ELF-1 (cell line): ENCODE measurements at regions not wholly inside any gene's neighbourhood (a gene's known extent, or its start where the extent isn't known, plus 50 kb on each side); places are given as distances from the start of the nearest gene placed in this dataset.
A peak's percentile ranks its signal among the peaks of the same experiment; 100 is the strongest.
"Not testable (repeated sequence)": the region's sequence is repeated elsewhere in the genome, so short reads cannot be mapped to it uniquely, and the experiment has no call there.

Experiments used
- DNase-seq: peaks from one replicate; pipeline ENCODE4 v3.0.0-alpha.2; 2016; ENCODE audit warnings: low read depth, low spot score

DNA sequence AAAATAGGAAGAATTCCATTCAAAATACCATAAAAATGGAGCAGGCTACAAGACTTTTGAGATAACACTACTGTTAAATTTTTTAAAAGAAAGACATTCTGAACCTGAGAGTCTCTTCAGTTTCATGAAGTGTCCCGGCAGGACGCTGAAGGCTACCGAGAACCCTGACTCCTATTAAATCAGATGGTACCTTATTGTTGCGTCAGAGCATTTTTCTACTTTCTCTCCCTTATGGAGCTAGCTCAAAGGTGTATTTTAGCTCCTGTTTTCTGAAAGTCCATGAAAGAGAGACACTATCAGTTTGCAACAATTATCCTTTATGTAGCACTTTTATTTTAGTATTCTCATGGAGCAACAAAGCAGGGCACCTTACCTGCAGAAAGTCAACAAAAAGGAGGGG, 626.7 kb downstream of the IRS1 start:
- DNase-seq = no peak

DNA sequence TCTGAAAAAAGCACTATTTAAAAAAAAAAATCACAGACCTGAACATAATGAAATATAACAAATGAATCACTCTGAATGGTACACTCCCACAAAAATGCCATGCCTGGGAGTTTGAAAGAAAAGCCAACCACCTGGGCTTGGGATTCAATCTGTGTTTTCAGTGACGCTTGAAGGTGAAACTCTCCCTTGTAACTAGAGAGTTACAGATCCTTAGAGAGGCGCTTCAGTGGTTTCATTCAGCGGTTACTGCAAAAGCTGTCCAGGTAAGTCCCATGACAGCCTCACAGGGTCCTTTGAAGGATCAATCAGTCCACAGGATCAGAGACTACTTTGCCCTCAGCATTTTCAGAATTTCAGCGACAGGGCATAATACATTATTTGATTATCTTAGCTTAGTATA, 627.3 kb downstream of the IRS1 start:
- DNase-seq = no peak

DNA sequence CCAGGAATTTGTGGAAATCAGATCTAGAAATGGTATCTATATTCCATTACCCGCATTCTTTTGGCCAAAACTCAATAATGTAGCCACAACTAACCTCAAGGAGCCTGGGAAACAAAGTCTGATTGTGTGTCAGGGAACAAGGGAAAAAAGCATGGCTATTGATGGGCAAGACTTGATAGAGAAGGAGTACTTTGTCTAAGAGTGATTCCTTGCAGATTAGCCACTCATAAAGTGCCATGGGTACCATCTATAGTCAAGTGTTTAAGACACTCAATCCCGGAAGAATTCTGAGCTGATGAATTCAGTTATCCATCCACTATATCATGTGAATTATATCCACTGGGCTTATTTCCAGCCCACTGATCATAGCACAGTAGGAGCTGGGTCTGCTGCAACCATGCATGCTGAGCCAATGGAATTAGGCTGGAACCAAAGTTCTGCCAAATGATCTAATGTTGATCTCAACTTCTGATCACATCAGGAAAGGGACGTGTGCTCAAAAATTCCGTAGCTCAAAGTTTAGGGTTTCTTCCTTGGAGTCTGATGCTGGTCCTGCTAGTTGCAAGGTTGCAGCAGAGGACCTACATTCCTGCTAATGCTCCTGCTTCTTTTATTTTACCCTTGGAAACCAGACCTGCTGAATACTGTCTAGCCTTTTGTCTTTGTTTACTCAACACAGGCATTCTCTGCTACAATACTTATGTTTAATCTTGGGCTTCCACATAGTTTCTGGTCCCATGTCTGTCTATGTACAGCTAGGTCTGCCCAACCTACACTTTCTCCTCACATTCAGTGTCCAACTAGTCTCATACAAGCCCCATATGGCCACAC, 629.7 kb downstream of the IRS1 start:
- DNase-seq = no peak

DNA sequence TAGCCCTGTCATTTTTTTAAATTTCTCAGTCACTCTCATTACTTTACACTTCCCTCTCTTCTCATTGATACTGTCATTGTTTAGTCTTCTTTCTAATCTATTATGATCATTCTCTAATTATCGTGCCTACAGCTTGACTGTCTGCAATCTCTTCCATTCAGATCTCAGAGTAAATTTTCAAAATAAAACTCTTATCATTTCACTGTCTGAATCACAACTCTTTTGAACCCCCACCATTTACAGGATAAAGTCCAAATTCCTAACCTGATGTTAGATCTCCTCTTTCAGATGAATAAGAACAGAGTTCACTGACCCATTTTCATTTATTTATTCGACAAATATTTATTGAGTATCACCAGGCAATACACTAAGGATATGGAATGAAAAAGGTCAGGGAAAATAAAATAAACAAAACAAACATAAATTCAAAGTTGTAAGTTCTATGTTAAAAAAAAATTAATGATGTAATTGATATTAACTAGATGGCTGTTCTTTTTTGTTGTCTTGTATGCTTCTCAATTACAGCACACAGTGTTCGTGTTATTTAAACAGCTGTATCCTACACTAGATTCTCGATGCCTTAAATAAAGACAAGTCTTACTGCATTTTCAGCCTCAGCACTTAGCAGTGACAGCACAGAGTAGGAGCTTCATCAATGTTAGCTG, 631.0 kb downstream of the IRS1 start:
- DNase-seq = no peak

DNA sequence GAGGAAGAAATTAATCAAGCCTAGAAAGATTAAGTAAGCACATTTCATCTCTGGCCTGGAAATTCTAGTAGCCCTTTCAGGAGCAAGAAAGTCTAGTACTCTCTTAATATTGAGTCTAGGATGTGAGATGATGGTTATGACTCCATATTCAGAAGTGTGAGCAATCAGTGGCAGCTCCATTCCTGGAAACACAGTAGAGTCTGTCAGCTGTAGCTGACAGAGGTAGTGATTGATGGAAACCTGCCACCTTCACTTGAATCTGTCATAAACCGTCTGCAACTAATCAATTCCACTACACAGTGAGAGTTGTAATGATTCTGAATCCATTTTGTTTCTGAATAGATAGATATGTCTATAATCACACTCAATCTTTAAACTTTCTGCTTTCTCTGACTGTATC, 635.1 kb downstream of the IRS1 start:
- no peak for DNase-seq

DNA sequence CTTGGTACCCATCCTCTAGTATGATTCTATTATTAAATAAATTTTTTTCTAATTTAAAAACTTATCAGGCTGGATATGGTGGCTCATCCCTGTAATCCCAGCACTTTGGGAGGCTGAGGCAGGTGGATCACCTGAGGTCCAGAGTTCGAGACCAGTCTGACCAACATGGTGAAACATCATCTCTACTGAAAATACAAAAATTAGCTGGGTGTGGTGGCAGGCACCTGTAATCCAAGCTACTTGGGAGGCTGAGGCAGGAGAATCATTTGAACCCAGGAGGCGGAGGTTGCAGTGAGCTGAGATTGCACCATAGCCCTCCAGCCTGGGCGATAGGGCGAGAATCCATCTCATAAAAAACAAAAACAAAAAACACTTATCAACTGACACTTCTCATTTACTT, 639.0 kb downstream of the IRS1 start:
- not testable (repeated sequence) for DNase-seq

DNA sequence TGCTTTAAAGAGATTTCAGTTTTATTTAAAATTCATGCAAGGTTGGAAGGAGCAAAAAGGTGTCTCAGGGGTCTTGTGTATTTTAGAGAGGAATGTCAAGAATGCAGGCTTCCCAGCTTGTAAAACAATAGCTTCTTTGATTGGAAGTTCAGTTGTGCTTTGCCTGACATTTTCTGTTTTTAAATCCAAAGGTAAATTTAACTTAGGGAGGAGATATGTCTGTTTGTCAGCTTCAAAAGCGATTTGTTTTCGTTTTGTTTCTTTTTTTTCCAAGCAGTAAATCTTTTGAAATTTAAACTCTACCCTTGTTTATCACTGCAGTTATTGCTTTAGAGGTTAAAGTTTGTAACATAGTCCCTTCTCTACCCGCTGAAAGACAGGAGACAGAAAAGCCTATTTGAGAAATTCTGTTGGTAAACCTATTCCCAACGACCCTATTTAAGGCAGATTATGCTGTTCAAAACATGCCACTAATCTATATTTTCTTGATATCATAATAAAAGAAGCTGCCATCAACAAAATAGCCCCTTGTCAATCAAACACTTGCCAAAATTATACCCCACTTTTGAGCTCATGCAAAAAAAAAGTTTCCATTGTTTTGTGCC, 639.6 kb downstream of the IRS1 start:
- peak; percentile 55 for DNase-seq

DNA sequence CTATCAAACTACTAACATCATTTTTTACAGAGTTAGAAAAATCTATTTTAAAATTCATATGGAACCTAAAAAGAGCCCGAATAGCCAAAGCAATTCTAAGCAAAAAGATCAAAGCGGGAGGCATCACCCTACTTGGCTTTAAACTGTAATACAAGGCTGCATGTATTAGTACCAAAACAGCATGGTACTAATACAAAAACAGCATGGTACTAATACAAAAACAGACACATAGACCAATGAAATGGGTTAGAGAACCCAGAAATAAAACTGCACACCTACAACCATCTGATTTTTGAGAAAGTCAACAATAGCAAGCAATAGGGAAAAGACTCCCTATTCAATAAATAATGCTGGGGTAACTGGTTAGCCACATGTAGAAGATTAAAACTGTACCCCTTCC, 640.7 kb downstream of the IRS1 start:
- DNase-seq = no peak

DNA sequence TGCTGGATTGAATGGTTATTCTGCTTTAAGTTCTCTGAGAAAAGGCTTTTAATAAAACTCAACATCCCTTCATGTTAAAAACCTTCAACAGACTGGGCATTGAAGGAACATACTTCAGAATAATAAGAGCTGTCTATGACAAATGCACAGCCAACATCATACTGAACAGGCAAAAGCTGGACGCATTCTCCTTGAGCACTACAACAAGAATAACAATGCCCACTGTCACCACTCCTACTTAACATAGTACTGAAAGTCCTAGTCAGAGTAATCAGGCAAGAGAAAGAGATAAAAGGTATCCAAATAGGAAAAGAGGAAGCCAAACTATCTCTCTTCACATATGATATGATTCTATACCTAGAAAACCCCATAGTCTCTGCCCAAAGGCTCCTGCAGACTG, 641.4 kb downstream of the IRS1 start:
- no peak for DNase-seq

DNA sequence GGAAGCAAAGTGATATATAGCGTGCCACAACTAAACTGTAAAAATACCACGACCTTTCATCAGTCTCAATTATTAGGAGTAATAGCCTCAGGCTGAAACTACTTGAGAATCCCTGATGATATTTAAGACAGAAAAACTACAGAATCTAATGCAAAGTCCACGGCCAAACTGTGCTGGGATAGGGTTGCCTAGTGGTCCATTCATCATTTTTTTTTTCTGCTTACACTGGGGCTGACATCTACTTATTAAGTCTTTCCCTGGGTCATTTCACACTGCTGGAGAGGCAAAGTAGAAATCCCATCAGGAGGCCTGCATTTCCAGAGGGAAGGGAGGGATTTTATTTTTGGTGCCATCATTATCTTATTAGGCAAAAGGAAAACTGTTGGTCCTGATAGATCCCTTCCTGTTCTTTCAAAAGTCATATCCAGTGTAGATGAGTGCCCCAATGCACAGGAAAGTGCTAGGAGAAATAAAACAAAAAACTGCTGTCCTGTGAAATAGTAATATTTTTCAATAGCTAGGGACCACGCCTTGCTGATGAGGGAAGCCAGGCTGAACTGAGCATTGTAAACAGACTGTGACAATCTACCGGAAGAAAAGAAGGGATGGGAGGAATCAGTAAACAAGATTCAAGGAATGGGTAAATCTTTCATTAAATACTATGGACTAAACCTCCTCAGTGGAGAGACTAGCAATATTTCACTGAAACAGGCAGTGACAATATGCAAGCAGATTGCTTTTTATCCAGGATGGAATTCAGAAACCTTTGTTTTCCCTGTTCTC, 644.3 kb downstream of the IRS1 start:
- DNase-seq = no peak

DNA sequence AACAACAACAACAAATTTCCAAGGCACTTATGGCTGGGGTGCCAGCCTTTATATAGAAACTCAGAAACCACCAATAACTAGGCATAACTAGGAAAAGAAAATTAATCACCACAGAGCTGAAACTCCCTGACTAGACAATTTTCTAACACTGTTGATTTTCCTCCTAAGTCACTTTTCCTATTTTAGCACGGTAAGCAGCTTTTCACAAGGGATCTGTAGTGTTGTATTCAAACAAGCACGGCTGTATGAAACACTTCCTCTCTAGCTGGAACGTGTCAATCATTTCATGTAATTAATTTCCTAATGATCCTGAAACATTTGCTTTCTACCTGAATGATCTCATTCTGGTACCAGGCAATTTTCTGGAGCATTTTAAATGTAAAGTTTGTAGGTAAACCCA, 645.0 kb downstream of the IRS1 start:
- DNase-seq = no peak

DNA sequence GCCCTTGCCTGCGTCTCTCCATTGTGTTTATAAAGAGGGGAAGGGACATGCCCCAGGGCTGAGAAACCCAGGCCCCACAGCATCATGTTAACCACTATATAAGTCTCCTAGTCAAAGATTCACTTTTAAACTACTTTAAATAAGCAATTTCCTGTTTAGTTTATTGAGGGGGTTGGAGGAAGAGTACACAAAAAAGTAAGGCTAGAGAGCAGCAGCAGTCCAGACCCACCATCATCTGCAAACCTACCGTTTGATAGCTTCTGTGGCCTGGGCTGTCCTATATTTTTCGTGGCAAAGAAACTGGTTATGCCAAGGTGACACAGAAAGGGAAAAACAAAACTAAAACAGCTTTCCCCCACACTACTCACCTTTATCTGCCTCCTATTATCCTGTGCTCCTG, 646.1 kb downstream of the IRS1 start:
- DNase-seq = no peak

DNA sequence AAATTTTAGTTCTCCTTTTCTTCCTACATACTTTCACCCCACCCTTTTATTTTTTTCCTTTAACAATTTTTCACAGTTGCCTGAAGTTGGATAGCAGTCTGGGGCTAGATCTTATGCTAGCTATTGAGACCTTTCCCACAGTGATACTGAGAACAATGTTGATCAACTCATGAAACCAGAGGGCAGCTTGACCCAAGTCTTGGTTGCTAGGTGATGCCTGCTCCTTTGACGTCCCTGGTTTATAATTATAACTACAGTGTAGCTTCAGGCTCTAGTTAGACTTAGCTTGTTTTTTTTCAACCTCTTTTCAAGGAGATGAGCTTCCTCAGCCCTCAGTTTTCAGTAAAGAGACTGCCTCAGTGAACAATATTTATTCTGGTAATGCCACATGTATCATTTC, 648.5 kb downstream of the IRS1 start:
- no peak for DNase-seq

DNA sequence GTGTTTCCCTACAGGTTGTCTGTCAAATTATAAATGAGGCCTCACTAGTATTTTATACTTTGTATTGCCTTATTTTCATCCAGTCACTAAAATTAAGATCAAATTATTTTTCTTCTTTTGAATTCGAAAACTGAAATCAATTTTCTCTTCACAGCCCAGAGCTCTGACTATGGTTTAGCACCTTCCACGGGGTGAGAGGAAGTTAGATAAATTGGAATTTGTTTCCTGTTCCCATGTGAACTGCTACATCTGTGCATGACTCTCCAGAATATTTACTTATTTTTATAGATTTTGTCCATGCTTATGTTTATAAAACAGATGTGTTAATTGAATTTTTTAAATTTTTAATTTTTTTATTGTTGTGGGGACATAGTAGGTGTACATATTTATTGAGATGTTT, 656.5 kb downstream of the IRS1 start:
- DNase-seq = no peak

DNA sequence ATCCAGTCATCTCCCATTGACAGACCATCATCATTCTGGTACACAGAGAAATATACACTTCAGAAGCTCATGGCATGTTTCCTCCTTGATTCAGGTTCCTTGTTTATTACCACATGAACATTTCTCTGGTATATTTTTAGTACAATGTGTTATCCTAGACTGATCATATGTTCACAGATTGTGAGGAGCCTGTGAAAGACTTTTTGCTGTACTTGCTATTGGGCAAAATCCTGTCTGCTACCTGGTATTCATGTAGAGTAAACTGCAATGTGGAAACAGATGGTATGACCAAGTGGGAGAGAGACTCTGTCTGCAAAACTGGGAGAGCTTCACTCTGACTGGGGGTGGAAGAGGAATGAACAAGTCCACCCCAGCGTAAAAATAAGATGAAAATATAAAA, 657.2 kb downstream of the IRS1 start:
- DNase-seq = no peak

DNA sequence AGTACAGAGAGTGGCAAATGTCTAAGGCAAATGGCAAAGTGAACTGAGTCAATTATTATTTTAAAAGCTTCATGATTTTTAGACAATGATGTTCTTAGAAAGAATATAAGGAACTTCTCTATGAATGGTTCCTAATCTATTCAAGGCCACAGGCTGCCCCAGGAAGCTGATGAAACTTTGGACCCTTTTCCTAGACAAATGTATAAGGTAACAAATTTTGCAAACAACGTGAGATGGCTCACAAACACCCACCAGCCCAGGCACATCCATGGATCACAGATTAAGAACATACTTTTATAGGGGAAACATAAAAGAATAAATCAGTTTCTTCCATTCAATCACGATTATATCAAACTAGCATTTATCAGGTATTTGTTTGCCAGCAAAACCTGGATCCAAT, 659.0 kb downstream of the IRS1 start:
- DNase-seq = no peak

DNA sequence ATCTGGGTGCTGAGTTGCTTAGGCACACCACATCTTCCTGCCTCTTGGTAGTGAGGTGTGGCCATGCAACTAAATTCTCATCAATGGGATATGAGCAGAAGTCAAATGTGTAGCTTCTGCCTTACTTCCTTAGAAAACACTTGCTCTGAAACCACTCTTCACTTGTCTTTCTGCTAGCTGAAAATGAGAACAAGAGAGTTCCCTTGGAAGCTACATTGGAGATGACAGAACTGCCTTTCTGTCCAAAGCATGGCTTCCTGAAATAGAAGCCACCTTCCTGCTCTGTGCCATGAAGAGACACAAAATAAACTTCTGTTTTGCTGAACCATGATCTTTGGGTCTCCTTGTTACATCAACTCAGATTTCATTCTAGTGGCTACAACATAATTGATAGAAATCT, 659.9 kb downstream of the IRS1 start:
- no peak for DNase-seq

DNA sequence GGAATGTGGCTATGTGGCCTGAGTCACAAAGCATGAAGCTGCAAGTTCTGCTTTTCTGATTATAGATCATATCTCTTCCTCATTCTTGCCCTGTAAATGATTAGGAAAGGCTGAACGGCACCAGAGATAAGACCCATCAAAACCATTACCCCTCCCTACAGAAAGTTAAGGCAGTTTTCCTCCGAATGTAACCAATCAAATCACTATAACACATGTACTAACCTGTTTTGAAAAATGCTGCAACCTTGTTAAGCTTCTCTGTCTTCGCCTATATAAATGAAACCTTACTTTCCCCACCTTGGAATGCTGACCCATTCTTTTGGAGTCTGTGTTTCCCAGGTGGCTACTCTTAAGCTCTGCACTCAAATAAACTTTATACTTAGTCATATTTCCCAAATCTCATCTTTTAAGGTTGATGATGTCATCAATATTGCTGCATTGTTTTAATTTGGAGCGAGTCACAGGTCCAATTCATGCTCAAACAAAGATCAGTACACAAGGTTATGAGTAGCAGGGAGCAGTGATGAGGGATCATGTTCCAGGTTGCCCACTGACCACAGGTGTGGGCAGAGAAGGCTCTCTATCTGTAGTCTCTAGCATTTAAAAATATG, 662.3 kb downstream of the IRS1 start:
- no peak for DNase-seq

DNA sequence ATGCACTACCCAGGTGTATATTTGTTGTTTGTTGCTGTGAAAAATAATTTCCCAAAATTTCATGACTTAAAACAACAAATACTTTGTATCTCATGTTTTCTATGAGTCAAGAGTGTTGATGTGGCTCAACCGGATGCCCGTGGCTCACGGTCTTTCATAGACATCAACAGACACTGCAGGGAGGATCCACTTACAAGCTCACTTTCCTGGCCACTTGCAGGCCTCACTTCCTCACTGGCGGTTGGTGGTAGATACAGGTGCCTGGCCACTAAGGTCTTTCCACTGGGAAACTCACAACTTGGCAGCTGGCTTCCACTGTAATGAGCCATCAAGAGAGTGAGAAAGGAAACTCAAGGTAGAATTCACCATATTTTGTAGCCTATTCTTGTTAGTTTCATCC, 662.9 kb downstream of the IRS1 start:
- no peak for DNase-seq

DNA sequence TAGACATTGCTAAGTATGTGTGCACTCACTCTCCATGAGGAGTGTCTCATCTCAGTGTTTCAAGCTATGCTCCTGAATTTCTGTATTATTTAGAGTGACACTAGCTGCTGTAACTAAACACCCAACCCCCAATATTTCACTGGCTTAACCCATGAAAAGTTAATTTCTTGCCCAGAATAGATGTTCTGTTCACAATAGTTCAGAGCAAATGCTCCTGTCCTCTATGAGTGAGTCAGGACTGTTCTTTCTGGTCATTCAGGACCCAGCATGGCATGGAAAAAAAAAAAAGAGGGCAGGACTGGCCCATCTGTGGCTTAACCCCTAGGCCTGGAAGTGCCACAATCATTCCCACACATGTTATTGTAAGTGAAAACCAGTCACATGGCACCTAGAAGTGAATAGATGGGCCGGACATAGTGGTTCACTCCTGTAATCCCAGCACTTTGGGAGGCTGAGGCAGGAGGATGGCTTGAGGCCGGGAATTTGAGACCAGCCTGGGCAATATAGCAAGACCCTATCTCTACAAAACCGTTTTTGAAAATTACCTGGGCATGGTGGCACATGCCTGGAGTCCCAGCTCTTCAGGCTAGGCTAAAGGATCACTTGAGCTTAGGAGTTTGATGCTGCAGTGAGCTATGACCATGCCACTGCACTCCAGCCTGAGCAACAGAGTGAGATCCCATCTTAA, 663.6 kb downstream of the IRS1 start:
- no peak for DNase-seq
